ENCODE measurements at regions not wholly inside any gene's neighbourhood (a gene's known extent, or its start where the extent isn't known, plus 50 kb on each side); places are given as distances from the start of the nearest gene placed in this dataset.

DNA sequence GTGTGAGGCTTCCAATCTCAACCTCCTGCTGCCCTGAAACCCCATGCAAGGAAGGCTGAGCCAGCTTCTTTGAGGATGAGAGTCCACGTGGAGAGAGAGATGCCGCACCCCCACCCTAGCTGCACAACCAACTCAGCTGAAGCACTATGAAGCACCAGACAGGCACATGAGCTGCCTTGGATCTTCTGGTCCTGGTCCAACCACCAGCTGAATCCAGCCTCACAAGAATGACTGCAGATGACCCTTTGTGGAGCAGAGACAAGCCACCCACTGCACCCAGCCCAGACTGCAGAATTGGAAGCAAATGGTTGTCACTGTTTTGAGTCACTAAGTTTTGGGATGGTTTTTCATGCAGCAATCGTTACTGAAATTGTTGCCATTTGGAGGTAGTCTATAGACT is 149.6 kb upstream of the SYT13 start:
- no peaks in the 10 kb centered on the region for H3K27me3 ChIP-seq
- WGBS, 2 donors = 74 to 75% methylated on average over 3 of the region's 3 CpGs
- intact Hi-C loops (cut with DNase I; ENCODE audit: low total_unique reads) = no loop called here
- no peak overlapping the region for H3K27ac ChIP-seq
- H3K36me3 ChIP-seq (ENCODE audit: low read depth, missing control alignments) = no peaks in the 10 kb centered on the region
- H3K9me3 ChIP-seq = no peaks in the 10 kb centered on the region
- DNase-seq = no peak
- H3K4me1 ChIP-seq = no peaks in the 10 kb centered on the region
- TF ChIP-seq, protein P1, sequence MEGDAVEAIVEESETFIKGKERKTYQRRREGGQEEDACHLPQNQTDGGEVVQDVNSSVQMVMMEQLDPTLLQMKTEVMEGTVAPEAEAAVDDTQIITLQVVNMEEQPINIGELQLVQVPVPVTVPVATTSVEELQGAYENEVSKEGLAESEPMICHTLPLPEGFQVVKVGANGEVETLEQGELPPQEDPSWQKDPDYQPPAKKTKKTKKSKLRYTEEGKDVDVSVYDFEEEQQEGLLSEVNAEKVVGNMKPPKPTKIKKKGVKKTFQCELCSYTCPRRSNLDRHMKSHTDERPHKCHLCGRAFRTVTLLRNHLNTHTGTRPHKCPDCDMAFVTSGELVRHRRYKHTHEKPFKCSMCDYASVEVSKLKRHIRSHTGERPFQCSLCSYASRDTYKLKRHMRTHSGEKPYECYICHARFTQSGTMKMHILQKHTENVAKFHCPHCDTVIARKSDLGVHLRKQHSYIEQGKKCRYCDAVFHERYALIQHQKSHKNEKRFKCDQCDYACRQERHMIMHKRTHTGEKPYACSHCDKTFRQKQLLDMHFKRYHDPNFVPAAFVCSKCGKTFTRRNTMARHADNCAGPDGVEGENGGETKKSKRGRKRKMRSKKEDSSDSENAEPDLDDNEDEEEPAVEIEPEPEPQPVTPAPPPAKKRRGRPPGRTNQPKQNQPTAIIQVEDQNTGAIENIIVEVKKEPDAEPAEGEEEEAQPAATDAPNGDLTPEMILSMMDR (IDR thresholded peaks at IDR 0.05) = no peak
- TF ChIP-seq POLR2A (IDR thresholded peaks at IDR 0.05) = no peak
- H3K4me3 ChIP-seq = no peak overlapping the region

DNA sequence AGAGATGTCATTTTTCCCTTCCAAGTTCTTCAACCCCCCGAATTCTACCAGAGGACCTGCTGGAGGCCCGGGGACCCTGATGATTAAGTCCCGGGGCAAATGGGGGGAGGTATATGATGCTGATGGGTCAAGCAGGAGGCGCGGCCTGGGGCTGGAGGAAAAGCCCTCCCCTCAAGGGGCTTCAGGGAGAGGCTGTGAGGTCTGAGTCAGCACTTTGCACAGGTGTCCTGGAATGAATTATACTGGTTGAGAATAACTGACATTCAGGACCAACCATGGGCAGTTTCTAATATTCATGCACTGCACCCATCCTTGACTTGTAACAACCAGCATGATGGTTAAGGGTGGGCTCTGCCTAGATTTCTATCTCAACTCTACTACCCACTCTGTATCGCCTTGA is 146.8 kb upstream of the SYT13 start:
- no peaks in the 10 kb centered on the region for H3K36me3 ChIP-seq (ENCODE audit: low read depth, missing control alignments)
- no peak for TF ChIP-seq POLR2A (IDR thresholded peaks at IDR 0.05)
- TF ChIP-seq, protein P1 (IDR thresholded peaks at IDR 0.05) = no peak
- DNase-seq = no peak
- H3K9me3 ChIP-seq = no peaks in the 10 kb centered on the region
- 96% methylated on average over 6 of the region's 6 CpGs for WGBS, 2 donors
- no peak overlapping the region for H3K4me3 ChIP-seq
- no peaks in the 10 kb centered on the region for H3K4me1 ChIP-seq
- no peaks in the 10 kb centered on the region for H3K27me3 ChIP-seq
- no peak overlapping the region for H3K27ac ChIP-seq
- intact Hi-C loops (cut with DNase I; ENCODE audit: low total_unique reads) = no loop called here

GRCh38 chr11:45432100-45432499 is 146.0 kb upstream of the SYT13 start:
- intact Hi-C loops (cut with DNase I; ENCODE audit: low total_unique reads) = no loop called here
- no peak for TF ChIP-seq POLR2A (IDR thresholded peaks at IDR 0.05)
- TF ChIP-seq, protein P1 (IDR thresholded peaks at IDR 0.05) = no peak
- no peak overlapping the region for H3K27ac ChIP-seq
- no peaks in the 10 kb centered on the region for H3K36me3 ChIP-seq (ENCODE audit: low read depth, missing control alignments)
- WGBS, 2 donors = 85 to 90% methylated on average over 3 of the region's 3 CpGs
- no peaks in the 10 kb centered on the region for H3K27me3 ChIP-seq
- no peak overlapping the region for H3K4me3 ChIP-seq
- no peaks in the 10 kb centered on the region for H3K4me1 ChIP-seq
- no peak for DNase-seq
- H3K9me3 ChIP-seq = no peaks in the 10 kb centered on the region

DNA sequence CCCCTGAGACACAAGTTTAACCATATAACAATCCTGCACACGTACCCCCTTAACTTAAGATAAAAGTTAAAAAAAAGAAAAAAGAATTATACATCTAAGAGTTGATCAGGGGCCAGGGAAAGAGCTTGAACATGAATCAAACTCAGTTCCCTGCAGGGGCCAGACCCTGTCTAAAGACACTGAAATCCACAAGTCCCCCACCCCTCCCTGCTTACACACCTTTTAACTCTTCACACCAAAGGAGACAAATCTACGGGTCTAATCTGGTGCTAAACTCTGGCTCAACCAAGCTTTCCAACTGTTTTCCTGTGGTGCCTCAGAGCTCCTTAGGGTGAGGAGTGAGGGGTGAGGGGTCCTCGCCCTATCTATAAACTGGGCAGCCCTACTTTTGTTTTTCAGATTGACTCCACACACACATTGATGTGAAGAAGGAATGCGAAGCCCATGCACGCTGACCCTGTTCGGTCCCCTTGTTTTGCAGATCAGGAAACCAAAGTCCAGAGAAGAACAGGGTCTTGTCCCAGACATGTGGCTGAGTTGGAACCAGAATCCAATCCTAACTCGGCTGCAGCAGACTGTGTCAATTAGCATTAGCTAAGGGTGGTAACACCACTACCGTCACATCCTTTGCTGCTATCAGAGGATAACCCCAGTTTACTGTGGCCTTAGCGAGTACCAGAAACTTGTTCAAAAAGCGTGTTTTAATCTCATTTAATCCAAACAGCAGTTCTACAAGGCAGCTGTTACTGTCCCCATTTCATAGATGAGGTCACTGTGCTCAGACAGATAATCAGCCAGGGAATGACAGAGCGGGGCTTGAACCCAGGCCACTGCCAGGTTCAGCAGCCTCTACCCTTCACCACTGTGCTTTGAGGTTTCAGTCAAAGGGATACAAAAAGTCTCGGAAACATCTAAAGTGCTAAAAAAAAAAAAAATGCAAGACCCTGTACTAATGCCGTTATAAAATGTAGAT is 145.2 kb upstream of the SYT13 start:
- Histone ChIP-seq H3K4me3 (no peak overlapping the region), H3K27me3 (no peaks in the 10 kb centered on the region)
- WGBS, 2 donors = 81 to 91% methylated on average over 13 of the region's 13 CpGs

More for the DNA sequence above, 145.2 kb upstream of the SYT13 start:
- TF ChIP-seq, protein P1 (IDR thresholded peaks at IDR 0.05) = no peak
- no peak for TF ChIP-seq POLR2A (IDR thresholded peaks at IDR 0.05)
- no peak for DNase-seq
- intact Hi-C loops (cut with DNase I; ENCODE audit: low total_unique reads) = no loop called here
- Histone ChIP-seq H3K4me1 (no peaks in the 10 kb centered on the region), H3K9me3 (no peaks in the 10 kb centered on the region), H3K27ac (no peak overlapping the region), H3K36me3 (ENCODE audit: low read depth, missing control alignments) (no peaks in the 10 kb centered on the region)
